ENCODE measurements at regions not wholly inside any gene's neighbourhood (a gene's known extent, or its start where the extent isn't known, plus 50 kb on each side); places are given as distances from the start of the nearest gene placed in this dataset.

GRCh38 chr4:123516576-123516975 is 120.0 kb downstream of the SPRY1 start:
- Mint-ChIP-seq H3K4me3 (no peak overlapping the region), H3K4me1 (peaks cover 21% of the 10 kb centered on the region), H3K27ac (ENCODE audit: unreplicated experiment) (no peak overlapping the region), H3K36me3 (ENCODE audit: low read depth) (peaks cover 5% of the 10 kb centered on the region), H3K27me3 (ENCODE audit: low read depth) (no peaks in the 10 kb centered on the region), H3K9me3 (peaks cover 3% of the 10 kb centered on the region)
- DNase-seq (ENCODE audit: low read depth, low spot score): no peak
- no peak for TF ChIP-seq CTCF (conservative IDR thresholded peaks at IDR 0.05)

- Mint-ChIP-seq H3K4me3 (no peak overlapping the region), H3K36me3 (ENCODE audit: low read depth) (peaks cover 5% of the 10 kb centered on the region), H3K27me3 (ENCODE audit: low read depth) (no peaks in the 10 kb centered on the region), H3K9me3 (peaks cover 3% of the 10 kb centered on the region), H3K4me1 (peaks cover 26% of the 10 kb centered on the region), H3K27ac (ENCODE audit: unreplicated experiment) (no peak overlapping the region)
- no peak for TF ChIP-seq CTCF (conservative IDR thresholded peaks at IDR 0.05)
- DNase-seq (ENCODE audit: low read depth, low spot score): no peak
Measured at GRCh38 chr4:123517176-123517575, 120.6 kb downstream of the SPRY1 start.

- peaks cover 3% of the 10 kb centered on the region for H3K9me3 Mint-ChIP-seq
- H3K4me1 Mint-ChIP-seq: peaks cover 31% of the 10 kb centered on the region
- no peak for DNase-seq (ENCODE audit: low read depth, low spot score)
- no peak for TF ChIP-seq CTCF (conservative IDR thresholded peaks at IDR 0.05)
- H3K27ac Mint-ChIP-seq (ENCODE audit: unreplicated experiment): no peak overlapping the region
- peaks cover 3% of the 10 kb centered on the region for H3K36me3 Mint-ChIP-seq (ENCODE audit: low read depth)
- no peak overlapping the region for H3K4me3 Mint-ChIP-seq
- no peaks in the 10 kb centered on the region for H3K27me3 Mint-ChIP-seq (ENCODE audit: low read depth)
Measured at GRCh38 chr4:123517971-123518370, 121.4 kb downstream of the SPRY1 start.

GRCh38 chr4:123520325-123520724 is 123.7 kb downstream of the SPRY1 start:
- H3K9me3 Mint-ChIP-seq: no peaks in the 10 kb centered on the region
- DNase-seq (ENCODE audit: low read depth, low spot score): no peak
- H3K27ac Mint-ChIP-seq (ENCODE audit: unreplicated experiment): no peak overlapping the region
- no peaks in the 10 kb centered on the region for H3K36me3 Mint-ChIP-seq (ENCODE audit: low read depth)
- no peak overlapping the region for H3K4me3 Mint-ChIP-seq
- peaks cover 23% of the 10 kb centered on the region for H3K4me1 Mint-ChIP-seq
- no peaks in the 10 kb centered on the region for H3K27me3 Mint-ChIP-seq (ENCODE audit: low read depth)
- no peak for TF ChIP-seq CTCF (conservative IDR thresholded peaks at IDR 0.05)

- Mint-ChIP-seq H3K4me1 (peaks cover 22% of the 10 kb centered on the region), H3K4me3 (no peak overlapping the region), H3K36me3 (ENCODE audit: low read depth) (no peaks in the 10 kb centered on the region)
Measured at GRCh38 chr4:123522081-123522480, 125.5 kb downstream of the SPRY1 start.

More at GRCh38 chr4:123522081-123522480, 125.5 kb downstream of the SPRY1 start:
- TF ChIP-seq CTCF (conservative IDR thresholded peaks at IDR 0.05): no peak
- Mint-ChIP-seq H3K27me3 (ENCODE audit: low read depth) (no peaks in the 10 kb centered on the region), H3K9me3 (no peaks in the 10 kb centered on the region), H3K27ac (ENCODE audit: unreplicated experiment) (no peak overlapping the region)
- no peak for DNase-seq (ENCODE audit: low read depth, low spot score)
